SK-N-SH (cell line): ENCODE measurements at regions not wholly inside any gene's neighbourhood (a gene's known extent, or its start where the extent isn't known, plus 50 kb on each side); places are given as distances from the start of the nearest gene placed in this dataset.

ENCODE experiments used
- CTCF ChIA-PET: fragments of 300-600, 350-600 bp; formaldehyde crosslinking; extraction: SDS; loops from one replicate; lab custom pipeline; 2021; lab: Yijun Ruan, JAX
- POLR2A ChIA-PET: fragments of 350-600 bp; sonication (Branson Sonifier 250); formaldehyde crosslinking; extraction: SDS; loops from one replicate; lab custom pipeline; 2020; ENCODE audit warnings: antibody characterized with exemption, inconsistent platforms; lab: Yijun Ruan, JAX
- DNase-seq: peaks from one replicate; pipeline ENCODE4 v3.0.0; 2012
- H2AFZ ChIP-seq: fragments of 200-600 bp; sonication (generic); 2 replicates; pipeline ENCODE4 v1.8.1; 2016; ENCODE audit warnings: antibody characterized with exemption, mild to moderate bottlenecking, low read depth
- H3F3A ChIP-seq: fragments of 200-600 bp; sonication (generic); replicated peaks from 2 replicates; pipeline ENCODE3; 2016; ENCODE audit warnings: antibody characterized with exemption, mild to moderate bottlenecking; ENCODE audit not compliant: insufficient read depth
- H3K27ac ChIP-seq, 2 experiments: fragments of 200-500 bp in 1 of 2; fragments of 200-600 bp in 1 of 2; sonication (Bioruptor generic) in 1 of 2; sonication (generic), shearing (Covaris generic) in 1 of 2; 2 replicates each; pipeline versions ENCODE4 v1.5.1 to v1.6.1; 2014 to 2016; ENCODE audit warnings: low read depth in 2 of 2, inconsistent platforms in 1 of 2, low read length in 1 of 2, mild to moderate bottlenecking in 1 of 2, mixed read lengths in 1 of 2
- H3K27me3 ChIP-seq: fragments of 200-600 bp; sonication (generic), shearing (Covaris generic); 2 replicates; pipeline ENCODE4 v1.6.1; 2016; ENCODE audit warnings: mixed run types; ENCODE audit not compliant: insufficient read depth
- H3K36me3 ChIP-seq, 2 experiments: fragments of 200-500 bp in 1 of 2; fragments of 200-600 bp in 1 of 2; sonication (Bioruptor generic) in 1 of 2; sonication (generic) in 1 of 2; replicated peaks in 1 of 2; 2 replicates each; pipeline versions ENCODE3 to v1.5.1; 2014 to 2016; ENCODE audit warnings: low read length in 1 of 2, mild to moderate bottlenecking in 1 of 2; ENCODE audit not compliant: insufficient read depth in 2 of 2, control insufficient read depth in 1 of 2
- H3K4me1 ChIP-seq, 2 experiments: fragments of 200-500 bp in 1 of 2; fragments of 200-600 bp in 1 of 2; sonication (Bioruptor generic) in 1 of 2; sonication (generic), shearing (Covaris generic) in 1 of 2; 2 replicates each; pipeline versions ENCODE4 v1.5.1 to v1.6.1; 2014 to 2016; ENCODE audit warnings: low read depth in 1 of 2, low read length in 1 of 2, mixed run types in 1 of 2; ENCODE audit not compliant: insufficient read depth in 2 of 2, control insufficient read depth in 1 of 2
- H3K4me2 ChIP-seq: fragments of 200-600 bp; sonication (generic), shearing (Covaris generic); 2 replicates; pipeline ENCODE4 v1.6.1; 2017; ENCODE audit warnings: mixed run types
- H3K4me3 ChIP-seq, 2 experiments: fragments of 200-500 bp in 1 of 2; fragments of 200-600 bp in 1 of 2; sonication (Bioruptor generic) in 1 of 2; sonication (generic), shearing (Covaris generic) in 1 of 2; 2 replicates each; pipeline versions ENCODE4 v1.5.1 to v1.8.1; 2014 to 2016; ENCODE audit warnings: low read depth in 2 of 2, inconsistent platforms in 1 of 2, low read length in 1 of 2, mild to moderate bottlenecking in 1 of 2, mixed read lengths in 1 of 2, moderate library complexity in 1 of 2
- H3K79me2 ChIP-seq: fragments of 200-600 bp; sonication (generic); 2 replicates; pipeline ENCODE4 v1.8.1; 2017; ENCODE audit warnings: mild to moderate bottlenecking; ENCODE audit not compliant: insufficient read depth
- H3K9ac ChIP-seq: fragments of 200-600 bp; sonication (generic); 2 replicates; pipeline ENCODE4 v1.6.1; 2017; ENCODE audit warnings: mixed run types
- H3K9me2 ChIP-seq: fragments of 200-600 bp; sonication (generic); 2 replicates; pipeline ENCODE4 v1.6.1; 2017; ENCODE audit warnings: mixed run types
- H3K9me3 ChIP-seq: fragments of 200-600 bp; sonication (generic); 2 replicates; pipeline ENCODE4 v1.6.1; 2017; ENCODE audit warnings: mixed run types, mild to moderate bottlenecking, moderate library complexity
- H4K20me1 ChIP-seq: fragments of 200-600 bp; sonication (generic); 2 replicates; pipeline ENCODE4 v1.6.1; 2017; ENCODE audit warnings: mild to moderate bottlenecking, mixed run types; ENCODE audit not compliant: insufficient read depth
- CHD2 ChIP-seq: fragments of 150-350 bp; IDR thresholded peaks from 2 replicates; pipeline ENCODE4 v1.6.1; 2018; ENCODE audit warnings: low read length; ENCODE audit not compliant: partially characterized antibody
- IRF3 ChIP-seq: fragments of 150-350 bp; IDR thresholded peaks from 2 replicates; pipeline ENCODE4 v1.6.1; 2016; ENCODE audit warnings: mild to moderate bottlenecking, low read depth, low read length
- JUND ChIP-seq: IDR thresholded peaks from 2 replicates; pipeline ENCODE4 v1.4.0; 2012
- MAX ChIP-seq: IDR thresholded peaks from 2 replicates; pipeline ENCODE4 v1.4.0; 2012; ENCODE audit warnings: low read depth
- MEF2A ChIP-seq: IDR thresholded peaks from 2 replicates; pipeline ENCODE4 v1.4.0; 2012; ENCODE audit warnings: low read depth, borderline replicate concordance
- NFIC ChIP-seq: IDR thresholded peaks from 2 replicates; pipeline ENCODE4 v1.4.0; 2012; ENCODE audit warnings: borderline replicate concordance
- NRF1 ChIP-seq: IDR thresholded peaks from 2 replicates; pipeline ENCODE4 v1.6.1; 2012; ENCODE audit warnings: low read depth, mild to moderate bottlenecking, low read length
- RCOR1 ChIP-seq: fragments of 150-350 bp; IDR thresholded peaks from 2 replicates; pipeline ENCODE4 v1.6.1; 2017; ENCODE audit warnings: antibody characterized with exemption, low read length
- REST ChIP-seq: IDR thresholded peaks from 2 replicates; pipeline ENCODE4 v1.6.1; 2012; ENCODE audit warnings: mild to moderate bottlenecking, low read depth, low read length, moderate library complexity
- SIN3A ChIP-seq: IDR thresholded peaks from 2 replicates; pipeline ENCODE4 v1.6.1; 2012; ENCODE audit warnings: low read depth, mild to moderate bottlenecking, low read length, moderate library complexity, borderline replicate concordance
- SMC3 ChIP-seq: IDR thresholded peaks from 2 replicates; pipeline ENCODE4 v1.6.1; 2012; ENCODE audit warnings: low read depth, low read length, improper control_type of control experiment
- TEAD4 ChIP-seq: IDR thresholded peaks from 2 replicates; pipeline ENCODE4 v1.4.0; 2012; ENCODE audit warnings: mild to moderate bottlenecking, borderline replicate concordance; ENCODE audit not compliant: insufficient read depth
- WGBS: methylation state at CpG from one replicate; pipeline ENCODE4 v1.1.6; 2017; ENCODE audit warnings: low lambda C conversion rate; 5-methylcytosine and 5-hydroxymethylcytosine counted together

GRCh38 chr5:60332244-60333004, 367.5 kb downstream of the DEPDC1B start (continued):
- peak; percentile 98 for TF ChIP-seq MEF2A
- no peak for TF ChIP-seq SIN3A
- TF ChIP-seq NRF1, result no peak
- TF ChIP-seq SMC3, result no peak
- peak; percentile 96 for TF ChIP-seq JUND
- TF ChIP-seq CHD2, result no peak
- TF ChIP-seq TEAD4, result peak; percentile 30; the same call in 1 of the 2 replicates
- TF ChIP-seq MAX, result 0 out of 2 replicates have a peak, but pooled peaks have one; percentile 14
- TF ChIP-seq RCOR1, result peak; percentile 61; the same call in 1 of the 2 replicates
- TF ChIP-seq IRF3, result no peak

- H3K27ac ChIP-seq, result peak overlapping the region in 1 of 2 experiments; percentile 34; a peak in 1 of 4 replicates
These were observed 369.7 kb downstream of the DEPDC1B start for GRCh38 chr5:60330236-60330635.

More at GRCh38 chr5:60330236-60330635, 369.7 kb downstream of the DEPDC1B start:
- H2AFZ ChIP-seq, result no peak overlapping the region
- no peak for DNase-seq
- H3F3A ChIP-seq, result peaks cover 22% of the 10 kb centered on the region
- H3K4me3 ChIP-seq, result no peak overlapping the region
- CTCF ChIA-PET, result no interaction called here
- no peaks in the 10 kb centered on the region for H4K20me1 ChIP-seq
- POLR2A ChIA-PET, result no interaction called here
- no peaks in the 10 kb centered on the region for H3K79me2 ChIP-seq
- TF ChIP-seq REST (no peak), NFIC (0 out of 2 replicates have a peak, but pooled peaks have one; percentile 12)
- H3K27me3 ChIP-seq, result no peaks in the 10 kb centered on the region
- no peaks in the 10 kb centered on the region for H3K9me2 ChIP-seq
- H3K4me2 ChIP-seq, result no peak overlapping the region
- WGBS, result 100% methylated on average over 3 of the region's 3 CpGs
- H3K9me3 ChIP-seq, result no peaks in the 10 kb centered on the region
- H3K36me3 ChIP-seq, result no peaks in the 10 kb centered on the region
- H3K4me1 ChIP-seq, result peaks cover 7 to 17% of the 10 kb centered on the region in 2 experiments
- no peak overlapping the region for H3K9ac ChIP-seq
